Osteoblast (primary cell): ENCODE measurements at regions not wholly inside any gene's neighbourhood (a gene's known extent, or its start where the extent isn't known, plus 50 kb on each side); places are given as distances from the start of the nearest gene placed in this dataset.

Source experiments
- DNase-seq: peaks from one replicate; pipeline ENCODE4 v3.0.0; 2011; ENCODE audit warnings: low spot score, mixed read lengths; ENCODE audit not compliant: insufficient read length; ENCODE audit errors: missing footprints
- H2AFZ ChIP-seq: 2 replicates; pipeline ENCODE4 v1.6.0; 2011; ENCODE audit warnings: mild to moderate bottlenecking, low read length
- H3K27ac ChIP-seq: 2 replicates; pipeline ENCODE4 v1.5.1; 2011; ENCODE audit warnings: mild to moderate bottlenecking, low read depth, low read length, moderate library complexity
- H3K27me3 ChIP-seq: 2 replicates; pipeline ENCODE4 v1.6.0; 2012; ENCODE audit warnings: mild to moderate bottlenecking, control low read depth, inconsistent platforms, low read length, moderate library complexity; ENCODE audit not compliant: insufficient read depth
- H3K36me3 ChIP-seq: 2 replicates; pipeline ENCODE4 v1.5.1; 2011; ENCODE audit warnings: mild to moderate bottlenecking, low read length, control low read depth, moderate library complexity; ENCODE audit not compliant: insufficient read depth
- H3K4me1 ChIP-seq: 2 replicates; pipeline ENCODE4 v1.5.1; 2011; ENCODE audit warnings: mild to moderate bottlenecking, low read length, control low read depth, moderate library complexity; ENCODE audit not compliant: insufficient read depth
- H3K4me2 ChIP-seq: 2 replicates; pipeline ENCODE4 v1.6.0; 2011; ENCODE audit warnings: mild to moderate bottlenecking, low read length; ENCODE audit not compliant: insufficient read depth
- H3K4me3 ChIP-seq: fragments of 200-600 bp; sonication (generic); 3 replicates; pipeline ENCODE4 v1.5.1; 2012; ENCODE audit warnings: mild to moderate bottlenecking, low read length, inconsistent platforms; ENCODE audit not compliant: insufficient read depth
- H3K79me2 ChIP-seq: 2 replicates; pipeline ENCODE4 v1.6.0; 2012; ENCODE audit warnings: mild to moderate bottlenecking, low read length, control low read depth, inconsistent platforms; ENCODE audit not compliant: insufficient read depth
- H3K9me3 ChIP-seq: 2 replicates; pipeline ENCODE4 v1.5.1; 2011; ENCODE audit warnings: low read depth, low read length, control low read depth
- H4K20me1 ChIP-seq: 2 replicates; pipeline ENCODE4 v1.6.0; 2012; ENCODE audit warnings: mild to moderate bottlenecking, low read length, control low read depth; ENCODE audit not compliant: insufficient read depth
- TF ChIP-seq, protein P1 (sequence below): IDR thresholded peaks from 2 replicates; pipeline ENCODE4 v1.5.1; 2011; ENCODE audit warnings: mild to moderate bottlenecking, low read depth, low read length, moderate library complexity; ENCODE audit errors: extremely low read depth

DNA sequence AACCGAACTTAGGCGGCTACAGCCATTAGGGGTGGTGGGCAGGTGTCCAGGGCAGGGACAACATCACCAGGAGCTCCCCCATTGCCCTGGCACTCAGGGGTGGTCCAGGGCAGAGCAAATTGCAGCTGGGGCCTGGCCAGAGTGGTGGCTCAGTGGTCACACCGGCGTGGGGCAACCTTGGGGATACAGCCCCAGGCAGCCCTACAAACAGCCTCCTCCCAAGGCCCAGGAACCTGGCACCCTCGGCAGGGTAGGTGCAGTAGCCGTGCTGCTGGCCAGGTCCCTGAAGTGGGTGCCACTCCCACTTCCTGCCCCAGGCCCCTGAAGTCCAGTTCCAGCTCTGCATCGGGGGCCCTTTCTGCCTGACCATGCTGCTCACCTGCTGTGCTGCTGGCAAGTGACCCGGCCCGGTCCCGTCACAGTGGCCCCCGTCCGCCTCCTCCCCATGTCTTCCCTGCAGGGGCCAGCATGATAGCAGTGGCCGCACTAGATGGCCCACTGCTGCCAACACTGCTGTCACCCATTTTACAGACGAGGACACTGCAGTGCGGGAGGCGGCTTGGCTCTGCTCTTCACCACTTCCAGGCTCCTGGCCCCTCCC, 712.8 kb downstream of the MATN1 start:
- TF ChIP-seq, protein P1, sequence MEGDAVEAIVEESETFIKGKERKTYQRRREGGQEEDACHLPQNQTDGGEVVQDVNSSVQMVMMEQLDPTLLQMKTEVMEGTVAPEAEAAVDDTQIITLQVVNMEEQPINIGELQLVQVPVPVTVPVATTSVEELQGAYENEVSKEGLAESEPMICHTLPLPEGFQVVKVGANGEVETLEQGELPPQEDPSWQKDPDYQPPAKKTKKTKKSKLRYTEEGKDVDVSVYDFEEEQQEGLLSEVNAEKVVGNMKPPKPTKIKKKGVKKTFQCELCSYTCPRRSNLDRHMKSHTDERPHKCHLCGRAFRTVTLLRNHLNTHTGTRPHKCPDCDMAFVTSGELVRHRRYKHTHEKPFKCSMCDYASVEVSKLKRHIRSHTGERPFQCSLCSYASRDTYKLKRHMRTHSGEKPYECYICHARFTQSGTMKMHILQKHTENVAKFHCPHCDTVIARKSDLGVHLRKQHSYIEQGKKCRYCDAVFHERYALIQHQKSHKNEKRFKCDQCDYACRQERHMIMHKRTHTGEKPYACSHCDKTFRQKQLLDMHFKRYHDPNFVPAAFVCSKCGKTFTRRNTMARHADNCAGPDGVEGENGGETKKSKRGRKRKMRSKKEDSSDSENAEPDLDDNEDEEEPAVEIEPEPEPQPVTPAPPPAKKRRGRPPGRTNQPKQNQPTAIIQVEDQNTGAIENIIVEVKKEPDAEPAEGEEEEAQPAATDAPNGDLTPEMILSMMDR = no peak
- no peak for DNase-seq
- H3K4me2 ChIP-seq = no peak overlapping the region
- no peak overlapping the region for H3K4me3 ChIP-seq
- H3K9me3 ChIP-seq = no peaks in the 10 kb centered on the region
- no peaks in the 10 kb centered on the region for H4K20me1 ChIP-seq
- H3K27ac ChIP-seq = no peak overlapping the region
- H3K27me3 ChIP-seq = no peaks in the 10 kb centered on the region
- H2AFZ ChIP-seq = no peak overlapping the region
- H3K36me3 ChIP-seq = no peaks in the 10 kb centered on the region
- H3K4me1 ChIP-seq = no peaks in the 10 kb centered on the region
- H3K79me2 ChIP-seq = no peaks in the 10 kb centered on the region

GRCh38 chr1:30009720-30010119, 713.7 kb downstream of the MATN1 start:
- no peaks in the 10 kb centered on the region for H3K36me3 ChIP-seq

GRCh38 chr1:30008998-30009657, 714.3 kb downstream of the MATN1 start:
- no peak for DNase-seq
- Histone ChIP-seq H4K20me1 (no peaks in the 10 kb centered on the region), H3K36me3 (no peaks in the 10 kb centered on the region), H2AFZ (no peak overlapping the region), H3K79me2 (no peaks in the 10 kb centered on the region), H3K9me3 (no peaks in the 10 kb centered on the region), H3K4me3 (no peak overlapping the region), H3K27me3 (no peaks in the 10 kb centered on the region), H3K27ac (no peak overlapping the region), H3K4me2 (no peak overlapping the region), H3K4me1 (no peaks in the 10 kb centered on the region)
- TF ChIP-seq, protein P1 = no peak

More at GRCh38 chr1:30009720-30010119, 713.7 kb downstream of the MATN1 start:
- TF ChIP-seq, protein P1 = no peak
- no peak overlapping the region for H3K4me2 ChIP-seq
- no peak overlapping the region for H3K4me3 ChIP-seq
- H3K4me1 ChIP-seq = no peaks in the 10 kb centered on the region
- H3K27me3 ChIP-seq = no peaks in the 10 kb centered on the region
- no peaks in the 10 kb centered on the region for H4K20me1 ChIP-seq
- no peaks in the 10 kb centered on the region for H3K9me3 ChIP-seq
- DNase-seq = no peak
- H2AFZ ChIP-seq = no peak overlapping the region
- H3K27ac ChIP-seq = no peak overlapping the region
- no peaks in the 10 kb centered on the region for H3K79me2 ChIP-seq

- no peaks in the 10 kb centered on the region for H3K36me3 ChIP-seq
- no peak overlapping the region for H2AFZ ChIP-seq
- H3K4me2 ChIP-seq = no peak overlapping the region
- no peaks in the 10 kb centered on the region for H3K27me3 ChIP-seq
- TF ChIP-seq, protein P1 = no peak
- no peak for DNase-seq
- no peaks in the 10 kb centered on the region for H3K79me2 ChIP-seq
- no peaks in the 10 kb centered on the region for H4K20me1 ChIP-seq
- H3K4me3 ChIP-seq = no peak overlapping the region
- no peaks in the 10 kb centered on the region for H3K9me3 ChIP-seq
- no peaks in the 10 kb centered on the region for H3K4me1 ChIP-seq
- H3K27ac ChIP-seq = no peak overlapping the region
Measured at GRCh38 chr1:30008372-30008997, 714.9 kb downstream of the MATN1 start.
